Transverse colon (tissue), 4 donors: ENCODE measurements at regions not wholly inside any gene's neighbourhood (a gene's known extent, or its start where the extent isn't known, plus 50 kb on each side); places are given as distances from the start of the nearest gene placed in this dataset.

Experiments used
- CTCF ChIP-seq, 5 experiments: fragments of 200-600 bp in 3 of 5; fragments of 450-650 bp in 2 of 5; sonication (generic) in 3 of 5; IDR thresholded peaks; 1 replicate in 2 of 5; 2 replicates in 3 of 5; pipeline ENCODE4 v1.5.1; 2016 to 2017; ENCODE audit warnings: antibody characterized with exemption in 5 of 5, inconsistent platforms in 3 of 5, mild to moderate bottlenecking in 2 of 5, moderate library complexity in 1 of 5
- EP300 ChIP-seq: sonication (generic); formaldehyde crosslinking; IDR thresholded peaks from one replicate; pipeline ENCODE4 v1.6.1; 2017; ENCODE audit warnings: antibody characterized with exemption, low read depth
- POLR2A ChIP-seq: fragments of 450-650 bp; IDR thresholded peaks from one replicate; pipeline ENCODE4 v1.6.1; 2016; ENCODE audit warnings: antibody characterized with exemption, mild to moderate bottlenecking, moderate library complexity
- POLR2AphosphoS5 ChIP-seq, 3 donors: sonication (generic); formaldehyde crosslinking; IDR thresholded peaks; one replicate each; pipeline ENCODE4 v1.6.1; 2016; ENCODE audit warnings: antibody characterized with exemption in 3 of 3

DNA sequence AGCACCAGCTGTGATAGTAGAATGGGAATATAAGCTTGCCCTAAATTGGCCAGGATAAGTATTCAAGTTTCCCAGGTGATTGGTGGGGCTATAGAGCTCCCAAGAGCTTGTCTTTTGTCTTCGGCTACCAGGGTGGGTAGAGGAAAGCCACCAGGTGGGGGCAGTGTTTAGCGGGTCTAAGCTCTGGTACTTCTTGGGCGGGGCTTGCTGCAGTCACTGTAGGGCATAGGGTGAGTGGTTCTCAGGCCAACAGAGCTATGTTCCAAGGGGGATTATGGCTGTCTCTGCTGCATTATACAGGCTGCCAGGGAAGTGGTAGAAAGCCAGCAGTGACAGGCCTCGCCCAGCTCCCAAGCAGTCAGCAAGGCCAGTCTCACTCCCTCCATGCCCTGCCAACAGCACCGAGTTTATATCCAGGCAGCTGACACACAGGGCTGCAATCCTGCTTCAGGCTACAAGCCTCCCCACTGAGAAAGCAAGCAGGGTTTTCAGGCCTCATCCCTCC is 110.7 kb downstream of the ZNF467 start:
- TF ChIP-seq CTCF (IDR thresholded peaks at IDR 0.05) = peak; percentile 40 to 58 (median 43)
- no peak for TF ChIP-seq POLR2A
- no peak for TF ChIP-seq POLR2AphosphoS5 (IDR thresholded peaks at IDR 0.05)
- TF ChIP-seq EP300 = no peak
